PC-9 (cell line): ENCODE measurements at regions not wholly inside any gene's neighbourhood (a gene's known extent, or its start where the extent isn't known, plus 50 kb on each side); places are given as distances from the start of the nearest gene placed in this dataset.

Experiments used
- CTCF ChIP-seq: fragments of 200-600 bp; sonication (generic); conservative IDR thresholded peaks from 2 replicates; pipeline ENCODE4 v1.6.1; 2017; ENCODE audit warnings: mixed run types, antibody characterized with exemption, mild to moderate bottlenecking, moderate library complexity
- EZH2 ChIP-seq: fragments of 200-600 bp; sonication (generic); IDR thresholded peaks from 2 replicates; pipeline ENCODE4 v1.8.0; 2017; ENCODE audit warnings: antibody characterized with exemption, low read depth

GRCh38 chr22:48872271-48873190 lies 955.1 kb downstream of the BRD1 start:
- TF ChIP-seq CTCF (no peak), EZH2 (no peak)
